RWPE2 (cell line): ENCODE measurements at regions not wholly inside any gene's neighbourhood (a gene's known extent, or its start where the extent isn't known, plus 50 kb on each side); places are given as distances from the start of the nearest gene placed in this dataset.

Source experiments
- ATAC-seq: fragments of 200-7000 bp; cut with Tn5 transposase; 3 replicates; pipeline ENCODE4 v1.9.1; 2021; ENCODE audit warnings: low read depth
- DNase-seq: peaks from one replicate; pipeline ENCODE4 v3.0.0-alpha.2; 2020; ENCODE audit warnings: low spot score
- H3K27ac ChIP-seq: fragments of 450-650 bp; 2 replicates; pipeline ENCODE4 v1.5.1; 2017; ENCODE audit warnings: mild to moderate bottlenecking; ENCODE audit not compliant: poor library complexity, severe bottlenecking
- H3K27me3 ChIP-seq: fragments of 250-450 bp; sonication (Bioruptor Pico); 2 replicates; pipeline ENCODE4 v1.5.1; 2021; ENCODE audit warnings: mild to moderate bottlenecking, moderate library complexity; ENCODE audit not compliant: insufficient read depth, poor library complexity, severe bottlenecking
- H3K36me3 ChIP-seq: fragments of 250-450 bp; sonication (Bioruptor Pico); 2 replicates; pipeline ENCODE4 v1.5.1; 2020; ENCODE audit warnings: low read depth, mild to moderate bottlenecking, moderate library complexity
- H3K4me1 ChIP-seq: fragments of 250-450 bp; sonication (Bioruptor Pico); 2 replicates; pipeline ENCODE4 v1.5.1; 2021; ENCODE audit warnings: mild to moderate bottlenecking, moderate library complexity; ENCODE audit not compliant: insufficient read depth, poor library complexity, severe bottlenecking
- H3K4me3 ChIP-seq: fragments of 250-450 bp; sonication (Bioruptor Pico); 2 replicates; pipeline ENCODE4 v1.5.1; 2021; ENCODE audit warnings: mild to moderate bottlenecking, moderate library complexity; ENCODE audit not compliant: severe bottlenecking
- H3K9me3 ChIP-seq: fragments of 250-450 bp; sonication (Bioruptor Pico); 2 replicates; pipeline ENCODE4 v1.5.1; 2021; ENCODE audit warnings: mild to moderate bottlenecking, moderate library complexity; ENCODE audit not compliant: severe bottlenecking
- CTCF ChIP-seq: fragments of 450-650 bp; IDR thresholded peaks from one replicate; pipeline ENCODE4 v1.5.1; 2017; ENCODE audit warnings: mild to moderate bottlenecking, moderate library complexity; ENCODE audit not compliant: poor library complexity, severe bottlenecking

DNA sequence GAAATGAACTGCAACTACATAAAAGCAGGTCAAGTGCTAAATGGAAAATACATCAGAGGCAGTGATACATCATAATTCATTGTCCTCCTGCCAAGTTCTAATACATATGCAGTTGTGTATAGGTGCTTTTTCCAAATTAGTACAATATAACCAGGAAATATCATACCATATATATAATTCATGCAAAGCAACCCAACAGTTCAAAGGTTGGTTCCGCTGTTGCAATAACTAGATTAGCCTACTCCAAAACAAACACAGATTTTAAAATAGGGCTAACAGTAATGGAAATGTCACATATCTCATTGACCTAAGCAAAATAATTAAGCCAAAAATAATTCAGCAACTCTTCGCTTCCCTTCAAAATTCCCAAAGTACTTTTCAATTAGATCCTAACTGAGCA, 88.9 kb upstream of the NEBL start:
- Histone ChIP-seq H3K27me3 (no peaks in the 10 kb centered on the region), H3K9me3 (no peaks in the 10 kb centered on the region), H3K27ac (no peak overlapping the region), H3K36me3 (no peaks in the 10 kb centered on the region), H3K4me3 (no peak overlapping the region), H3K4me1 (peaks cover 8% of the 10 kb centered on the region)
- TF ChIP-seq CTCF = no peak
- DNase-seq = no peak
- no peak for ATAC-seq

- no peak overlapping the region for H3K27ac ChIP-seq
- no peak for ATAC-seq
- H3K4me1 ChIP-seq = no peaks in the 10 kb centered on the region
- no peaks in the 10 kb centered on the region for H3K36me3 ChIP-seq
- DNase-seq = no peak
- no peaks in the 10 kb centered on the region for H3K9me3 ChIP-seq
- TF ChIP-seq CTCF = no peak
- no peak overlapping the region for H3K4me3 ChIP-seq
- H3K27me3 ChIP-seq = no peaks in the 10 kb centered on the region
Measured at GRCh38 chr10:20984662-20985061, 87.6 kb upstream of the NEBL start.

GRCh38 chr10:20981419-20981953, 84.4 kb upstream of the NEBL start:
- Histone ChIP-seq H3K4me3 (no peak overlapping the region), H3K27ac (no peak overlapping the region), H3K36me3 (no peaks in the 10 kb centered on the region), H3K4me1 (no peaks in the 10 kb centered on the region), H3K9me3 (no peaks in the 10 kb centered on the region), H3K27me3 (no peaks in the 10 kb centered on the region)
- no peak for DNase-seq
- TF ChIP-seq CTCF = no peak
- no peak for ATAC-seq

DNA sequence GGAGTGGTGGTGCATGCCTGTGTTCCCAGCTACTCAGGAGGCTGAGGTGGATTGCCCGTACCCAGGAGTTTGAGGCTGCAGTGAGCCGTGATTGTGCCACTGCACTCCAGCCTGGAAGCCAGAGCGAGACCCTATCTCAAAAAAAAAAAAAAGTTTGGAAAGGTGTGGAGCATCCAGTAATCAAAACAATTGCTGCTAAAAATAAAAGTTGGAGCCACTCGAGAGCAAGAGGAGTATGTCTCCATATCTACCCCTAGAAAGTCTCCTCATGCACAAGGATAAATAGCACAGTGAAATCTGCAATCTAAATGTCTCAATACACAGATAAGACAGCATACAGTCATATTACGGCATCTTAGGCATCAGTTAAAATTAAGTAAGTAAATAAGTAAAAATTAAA, 81.5 kb upstream of the NEBL start:
- Histone ChIP-seq H3K36me3 (no peaks in the 10 kb centered on the region), H3K27ac (no peak overlapping the region), H3K4me1 (no peaks in the 10 kb centered on the region), H3K9me3 (no peaks in the 10 kb centered on the region), H3K4me3 (no peak overlapping the region), H3K27me3 (no peaks in the 10 kb centered on the region)
- no peak for TF ChIP-seq CTCF
- no peak for ATAC-seq
- no peak for DNase-seq

DNA sequence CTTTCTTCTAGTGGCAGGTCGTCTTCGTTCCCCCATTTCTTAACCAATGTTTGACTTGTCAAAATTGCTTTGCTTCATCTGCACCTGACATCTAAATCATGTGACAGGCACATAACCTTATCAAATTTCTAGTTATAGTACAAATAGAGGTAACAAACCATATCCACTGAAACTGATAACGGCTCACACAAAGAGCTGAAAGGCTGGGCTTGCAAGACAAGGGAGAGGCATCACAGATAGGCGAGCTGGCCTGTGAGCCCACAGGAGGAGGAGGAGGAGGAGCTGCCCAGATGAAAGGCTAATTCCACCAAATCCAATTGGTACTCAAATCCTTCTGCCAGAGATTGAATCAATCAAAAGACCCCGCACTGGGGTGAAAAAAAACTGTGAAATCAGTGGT, 80.2 kb upstream of the NEBL start:
- H3K27ac ChIP-seq = no peak overlapping the region
- ATAC-seq (no peak), DNase-seq (no peak)
- H3K4me1 ChIP-seq = no peaks in the 10 kb centered on the region
- H3K4me3 ChIP-seq = no peak overlapping the region
- H3K27me3 ChIP-seq = no peaks in the 10 kb centered on the region
- TF ChIP-seq CTCF = no peak
- no peaks in the 10 kb centered on the region for H3K36me3 ChIP-seq
- no peaks in the 10 kb centered on the region for H3K9me3 ChIP-seq
